Astrocyte (in vitro differentiated cells and primary cell): ENCODE measurements at regions not wholly inside any gene's neighbourhood (a gene's known extent, or its start where the extent isn't known, plus 50 kb on each side); places are given as distances from the start of the nearest gene placed in this dataset.

Experiments used
- CTCF ChIP-seq: IDR thresholded peaks from 2 replicates; pipeline ENCODE4 v1.5.1; 2011; ENCODE audit warnings: low read depth, mild to moderate bottlenecking, inconsistent platforms, low read length, moderate library complexity; ENCODE audit not compliant: insufficient read depth
- EZH2 ChIP-seq: IDR thresholded peaks from 2 replicates; pipeline ENCODE4 v1.6.1; 2012; ENCODE audit warnings: mild to moderate bottlenecking, low read length, inconsistent platforms; ENCODE audit not compliant: insufficient read depth

- TF ChIP-seq CTCF, result no peak
- no peak for TF ChIP-seq EZH2
Observed at GRCh38 chr1:182325339-182325738, 66.3 kb downstream of the GLUL start.
